Lower leg skin (tissue), 3 donors: ENCODE measurements at regions not wholly inside any gene's neighbourhood (a gene's known extent, or its start where the extent isn't known, plus 50 kb on each side); places are given as distances from the start of the nearest gene placed in this dataset.

Experiments used
- CTCF ChIP-seq, 3 donors: fragments of 450-650 bp; IDR thresholded peaks; one replicate each; pipeline ENCODE4 v1.5.1; 2016; ENCODE audit warnings: antibody characterized with exemption in 3 of 3, mild to moderate bottlenecking in 3 of 3, moderate library complexity in 2 of 3
- POLR2A ChIP-seq, 2 donors: fragments of 450-650 bp; IDR thresholded peaks; one replicate each; pipeline ENCODE4 v1.6.1; 2016 to 2017; ENCODE audit warnings: antibody characterized with exemption in 2 of 2, mild to moderate bottlenecking in 1 of 2, moderate library complexity in 1 of 2

- TF ChIP-seq CTCF (IDR thresholded peaks at IDR 0.05) (no peak), POLR2A (IDR thresholded peaks at IDR 0.05) (no peak)
Measured at GRCh38 chr13:47399599-47399998, 502.7 kb upstream of the HTR2A start.
